Suprapubic skin (tissue), 4 donors: ENCODE measurements at regions not wholly inside any gene's neighbourhood (a gene's known extent, or its start where the extent isn't known, plus 50 kb on each side); places are given as distances from the start of the nearest gene placed in this dataset.

Experiments
- DNase-seq, 2 donors: peaks; one replicate each; pipeline ENCODE4 v3.0.0-alpha.2; 2019; ENCODE audit warnings: low spot score in 2 of 2
- H3K27ac ChIP-seq: fragments of 200-600 bp; sonication (generic); one replicate; pipeline ENCODE4 v1.5.1; 2019
- H3K27me3 ChIP-seq: fragments of 200-600 bp; sonication (generic); one replicate; pipeline ENCODE4 v1.5.1; 2019
- H3K36me3 ChIP-seq: fragments of 200-600 bp; sonication (generic); one replicate; pipeline ENCODE4 v1.5.1; 2019
- H3K4me1 ChIP-seq: fragments of 200-600 bp; sonication (generic); one replicate; pipeline ENCODE4 v1.5.1; 2019
- H3K4me3 ChIP-seq: fragments of 200-600 bp; sonication (generic); one replicate; pipeline ENCODE4 v1.5.1; 2019; ENCODE audit warnings: mild to moderate bottlenecking
- H3K9me3 ChIP-seq: fragments of 200-600 bp; sonication (generic); one replicate; pipeline ENCODE4 v1.5.1; 2019
- CTCF ChIP-seq, 2 donors: fragments of 200-600 bp in 1 of 2; fragments of 450-650 bp in 1 of 2; sonication (generic) in 1 of 2; IDR thresholded peaks; one replicate each; pipeline ENCODE4 v1.5.1; 2016 to 2019; ENCODE audit warnings: antibody characterized with exemption in 2 of 2, mild to moderate bottlenecking in 1 of 2, moderate library complexity in 1 of 2
- EP300 ChIP-seq: sonication (generic); formaldehyde crosslinking; IDR thresholded peaks from one replicate; pipeline ENCODE4 v1.6.1; 2017; ENCODE audit warnings: antibody characterized with exemption
- POLR2A ChIP-seq, 2 donors: fragments of 450-650 bp; IDR thresholded peaks; one replicate each; pipeline ENCODE4 v1.6.1; 2017; ENCODE audit warnings: antibody characterized with exemption in 2 of 2, mild to moderate bottlenecking in 2 of 2, moderate library complexity in 2 of 2
- POLR2AphosphoS5 ChIP-seq, 3 donors: sonication (generic); formaldehyde crosslinking; IDR thresholded peaks; one replicate each; pipeline ENCODE4 v1.6.1; 2017; ENCODE audit warnings: antibody characterized with exemption in 3 of 3
- WGBS: methylation state at CpG from one replicate; pipeline ENCODE4 v1.1.5; 2018; 5-methylcytosine and 5-hydroxymethylcytosine counted together

GRCh38 chr4:83855044-83855443 is 319.1 kb downstream of the GPAT3 start:
- DNase-seq: no peak
- Histone ChIP-seq H3K9me3 (no peaks in the 10 kb centered on the region), H3K4me3 (no peak overlapping the region), H3K27me3 (no peaks in the 10 kb centered on the region), H3K36me3 (no peaks in the 10 kb centered on the region), H3K27ac (no peak overlapping the region), H3K4me1 (no peaks in the 10 kb centered on the region)
- 88% methylated on average over 6 of the region's 6 CpGs for WGBS
- TF ChIP-seq POLR2AphosphoS5 (IDR thresholded peaks at IDR 0.05): no peak

GRCh38 chr4:83852085-83852451 is 316.2 kb downstream of the GPAT3 start:
- H3K27ac ChIP-seq: no peak overlapping the region
- H3K36me3 ChIP-seq: no peaks in the 10 kb centered on the region
- no peaks in the 10 kb centered on the region for H3K27me3 ChIP-seq
- TF ChIP-seq POLR2AphosphoS5 (IDR thresholded peaks at IDR 0.05): no peak
- TF ChIP-seq CTCF (IDR thresholded peaks at IDR 0.05): no peak
- TF ChIP-seq EP300: no peak
- no peak for TF ChIP-seq POLR2A (IDR thresholded peaks at IDR 0.05)
- H3K4me3 ChIP-seq: no peak overlapping the region
- 51% methylated on average over 1 of the region's 1 CpG for WGBS
- no peaks in the 10 kb centered on the region for H3K4me1 ChIP-seq
- no peak for DNase-seq
- no peaks in the 10 kb centered on the region for H3K9me3 ChIP-seq

- no peak overlapping the region for H3K27ac ChIP-seq
- H3K4me1 ChIP-seq: no peaks in the 10 kb centered on the region
- no peaks in the 10 kb centered on the region for H3K9me3 ChIP-seq
- no peak for DNase-seq
- H3K4me3 ChIP-seq: no peak overlapping the region
- TF ChIP-seq EP300 (no peak), POLR2A (IDR thresholded peaks at IDR 0.05) (no peak), CTCF (IDR thresholded peaks at IDR 0.05) (no peak)
- H3K27me3 ChIP-seq: no peaks in the 10 kb centered on the region
- H3K36me3 ChIP-seq: no peaks in the 10 kb centered on the region
- WGBS: 21% methylated on average over 10 of the region's 10 CpGs
Observed at GRCh38 chr4:83851261-83852084, 315.6 kb downstream of the GPAT3 start.

- 82% methylated on average over 6 of the region's 6 CpGs for whole genome bisulfite sequencing
- H3K27me3 ChIP-seq: no peaks in the 10 kb centered on the region
- no peaks in the 10 kb centered on the region for H3K36me3 ChIP-seq
- no peak overlapping the region for H3K27ac ChIP-seq
- no peak for TF ChIP-seq POLR2AphosphoS5 (IDR thresholded peaks at IDR 0.05)
- TF ChIP-seq EP300: no peak
- no peak for TF ChIP-seq POLR2A (IDR thresholded peaks at IDR 0.05)
- no peak for TF ChIP-seq CTCF (IDR thresholded peaks at IDR 0.05)
- H3K4me1 ChIP-seq: no peaks in the 10 kb centered on the region
- no peak for DNase-seq
- H3K9me3 ChIP-seq: no peaks in the 10 kb centered on the region
- H3K4me3 ChIP-seq: no peak overlapping the region
Observed at GRCh38 chr4:83850435-83850834, 314.5 kb downstream of the GPAT3 start.

- 70% methylated on average over 3 of the region's 3 CpGs for WGBS
Observed at GRCh38 chr4:83846193-83846830, 310.4 kb downstream of the GPAT3 start.

More at GRCh38 chr4:83846193-83846830, 310.4 kb downstream of the GPAT3 start:
- no peak for DNase-seq
- Histone ChIP-seq H3K36me3 (no peaks in the 10 kb centered on the region), H3K27ac (no peak overlapping the region), H3K4me1 (no peaks in the 10 kb centered on the region), H3K4me3 (no peak overlapping the region), H3K27me3 (no peaks in the 10 kb centered on the region), H3K9me3 (no peaks in the 10 kb centered on the region)
- TF ChIP-seq POLR2A (IDR thresholded peaks at IDR 0.05) (no peak), CTCF (IDR thresholded peaks at IDR 0.05) (no peak), POLR2AphosphoS5 (IDR thresholded peaks at IDR 0.05) (no peak), EP300 (no peak)
